Hepatocyte (in vitro differentiated cells): ENCODE measurements at regions not wholly inside any gene's neighbourhood (a gene's known extent, or its start where the extent isn't known, plus 50 kb on each side); places are given as distances from the start of the nearest gene placed in this dataset.
"Not testable (repeated sequence)": the region's sequence is repeated elsewhere in the genome, so short reads cannot be mapped to it uniquely, and the experiment has no call there.

Experiments used
- DNase-seq: peaks from one replicate; pipeline ENCODE4 v3.0.0-alpha.2; 2016; ENCODE audit warnings: low spot score
- H2AFZ ChIP-seq: fragments of 200-600 bp; sonication (generic); 2 replicates; pipeline ENCODE4 v1.6.0; 2016; ENCODE audit warnings: antibody characterized with exemption, mild to moderate bottlenecking
- H3K27ac ChIP-seq: fragments of 200-600 bp; sonication (generic); 2 replicates; pipeline ENCODE4 v1.5.1; 2016; ENCODE audit warnings: mild to moderate bottlenecking
- H3K27me3 ChIP-seq: fragments of 200-600 bp; sonication (generic); 2 replicates; pipeline ENCODE4 v1.6.1; 2016
- H3K36me3 ChIP-seq: fragments of 200-600 bp; sonication (generic); replicated peaks from 2 replicates; pipeline ENCODE4 v1.5.1; 2016; ENCODE audit warnings: low read depth; ENCODE audit not compliant: insufficient read depth
- H3K4me1 ChIP-seq: fragments of 200-600 bp; sonication (generic); 2 replicates; pipeline ENCODE4 v1.5.1; 2016; ENCODE audit warnings: mild to moderate bottlenecking, moderate library complexity; ENCODE audit not compliant: insufficient read depth
- H3K4me2 ChIP-seq: fragments of 200-600 bp; sonication (generic); 2 replicates; pipeline ENCODE4 v1.6.0; 2016
- H3K4me3 ChIP-seq: fragments of 200-600 bp; sonication (generic); 2 replicates; pipeline ENCODE4 v1.5.1; 2016; ENCODE audit warnings: mild to moderate bottlenecking
- H3K79me2 ChIP-seq: fragments of 200-600 bp; sonication (generic); 2 replicates; pipeline ENCODE4 v1.6.0; 2017; ENCODE audit warnings: mild to moderate bottlenecking
- H3K9me2 ChIP-seq: fragments of 200-600 bp; sonication (generic); replicated peaks from 2 replicates; pipeline ENCODE4 v1.6.0; 2017; ENCODE audit warnings: mild to moderate bottlenecking; ENCODE audit not compliant: insufficient read depth
- H3K9me3 ChIP-seq: fragments of 200-600 bp; sonication (generic); 2 replicates; pipeline ENCODE4 v1.5.1; 2016; ENCODE audit warnings: low read depth, mild to moderate bottlenecking
- H4K20me1 ChIP-seq: fragments of 200-600 bp; sonication (generic); 2 replicates; pipeline ENCODE4 v1.6.0; 2016; ENCODE audit warnings: mild to moderate bottlenecking; ENCODE audit not compliant: insufficient read depth, poor library complexity, severe bottlenecking
- EZH2 ChIP-seq: fragments of 200-600 bp; sonication (generic); IDR thresholded peaks from 2 replicates; pipeline ENCODE4 v1.6.1; 2016; ENCODE audit warnings: antibody characterized with exemption, mild to moderate bottlenecking, borderline replicate concordance
- EZH2phosphoT487 ChIP-seq: fragments of 200-600 bp; sonication (generic); IDR thresholded peaks from one replicate; pipeline ENCODE4 v1.6.1; 2018; ENCODE audit warnings: antibody characterized with exemption, mild to moderate bottlenecking, low read depth, moderate library complexity; ENCODE audit not compliant: unreplicated experiment, severe bottlenecking
- WGBS: methylation state at CpG from one replicate; pipeline ENCODE4 v1.1.6; 2016; ENCODE audit warnings: low lambda C conversion rate; ENCODE audit errors: missing lambda C conversion rate; 5-methylcytosine and 5-hydroxymethylcytosine counted together
- TF ChIP-seq, protein P1 (sequence below): fragments of 200-600 bp; sonication (generic); IDR thresholded peaks from 2 replicates; pipeline ENCODE4 v1.5.1; 2016; ENCODE audit warnings: antibody characterized with exemption, mild to moderate bottlenecking; ENCODE audit not compliant: poor library complexity

DNA sequence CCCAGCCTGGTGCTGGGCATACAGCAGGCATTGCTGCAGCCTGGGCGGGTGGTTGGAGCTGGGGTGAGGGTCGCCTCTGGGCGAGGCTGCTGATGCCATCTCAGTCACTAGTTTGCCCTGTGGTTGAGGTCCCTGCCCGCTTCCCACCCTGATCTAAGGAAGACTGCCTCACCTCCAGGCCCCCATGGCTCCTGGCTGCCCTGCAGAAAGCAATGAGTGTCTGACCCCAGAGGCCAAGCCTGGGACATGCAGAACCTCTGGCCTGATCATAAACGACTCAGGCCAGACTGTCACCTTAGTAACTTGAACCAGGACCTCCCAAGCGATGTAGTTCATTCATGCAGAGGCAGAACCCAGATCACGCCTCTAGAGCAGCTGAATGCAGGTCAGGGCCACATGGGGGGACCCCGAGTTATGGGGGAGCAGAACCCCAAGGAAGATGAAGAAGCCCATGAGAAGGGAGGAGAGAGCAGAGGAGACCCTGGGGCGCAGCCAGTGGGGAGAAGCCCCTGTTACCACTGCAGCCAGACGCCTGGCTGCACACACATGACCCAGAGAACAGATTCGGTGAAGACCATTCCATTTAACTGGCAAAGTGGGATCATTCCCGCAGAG is 213.9 kb downstream of the TBC1D2B start:
- Histone ChIP-seq H3K4me2 (no peak overlapping the region), H2AFZ (no peak overlapping the region), H3K27ac (no peak overlapping the region), H4K20me1 (no peaks in the 10 kb centered on the region), H3K4me1 (no peaks in the 10 kb centered on the region), H3K9me2 (no peaks in the 10 kb centered on the region), H3K27me3 (no peaks in the 10 kb centered on the region), H3K79me2 (no peaks in the 10 kb centered on the region), H3K4me3 (no peak overlapping the region), H3K36me3 (no peaks in the 10 kb centered on the region), H3K9me3 (no peaks in the 10 kb centered on the region)
- DNase-seq = no peak
- TF ChIP-seq EZH2 = no peak
- TF ChIP-seq, protein P1, sequence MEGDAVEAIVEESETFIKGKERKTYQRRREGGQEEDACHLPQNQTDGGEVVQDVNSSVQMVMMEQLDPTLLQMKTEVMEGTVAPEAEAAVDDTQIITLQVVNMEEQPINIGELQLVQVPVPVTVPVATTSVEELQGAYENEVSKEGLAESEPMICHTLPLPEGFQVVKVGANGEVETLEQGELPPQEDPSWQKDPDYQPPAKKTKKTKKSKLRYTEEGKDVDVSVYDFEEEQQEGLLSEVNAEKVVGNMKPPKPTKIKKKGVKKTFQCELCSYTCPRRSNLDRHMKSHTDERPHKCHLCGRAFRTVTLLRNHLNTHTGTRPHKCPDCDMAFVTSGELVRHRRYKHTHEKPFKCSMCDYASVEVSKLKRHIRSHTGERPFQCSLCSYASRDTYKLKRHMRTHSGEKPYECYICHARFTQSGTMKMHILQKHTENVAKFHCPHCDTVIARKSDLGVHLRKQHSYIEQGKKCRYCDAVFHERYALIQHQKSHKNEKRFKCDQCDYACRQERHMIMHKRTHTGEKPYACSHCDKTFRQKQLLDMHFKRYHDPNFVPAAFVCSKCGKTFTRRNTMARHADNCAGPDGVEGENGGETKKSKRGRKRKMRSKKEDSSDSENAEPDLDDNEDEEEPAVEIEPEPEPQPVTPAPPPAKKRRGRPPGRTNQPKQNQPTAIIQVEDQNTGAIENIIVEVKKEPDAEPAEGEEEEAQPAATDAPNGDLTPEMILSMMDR = no peak
- no peak for TF ChIP-seq EZH2phosphoT487
- WGBS = 78% methylated on average over 12 of the region's 12 CpGs

DNA sequence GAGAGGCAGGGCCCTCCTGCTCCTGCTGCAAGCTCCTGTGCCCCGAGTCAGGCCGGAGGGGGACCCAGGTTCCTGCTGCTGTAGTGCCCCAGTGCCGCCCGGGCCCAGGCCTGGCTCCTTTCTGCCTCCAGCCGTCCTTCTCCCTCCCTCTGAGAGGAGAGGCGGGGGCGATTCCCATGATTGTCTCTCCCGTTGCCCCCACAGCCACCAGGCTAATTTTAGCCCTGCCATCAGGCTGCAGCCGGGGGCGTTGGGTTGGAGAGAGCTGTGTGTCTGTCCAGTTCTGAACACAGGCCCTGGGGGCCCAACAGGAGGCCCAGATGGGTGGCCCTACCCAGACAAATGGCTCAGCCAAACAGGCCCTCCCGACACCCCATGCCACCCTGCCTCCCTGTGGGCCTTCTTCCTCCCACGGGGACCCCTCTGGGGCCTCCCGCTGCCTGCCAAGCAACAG is 214.8 kb downstream of the TBC1D2B start:
- H3K79me2 ChIP-seq = no peaks in the 10 kb centered on the region
- H3K36me3 ChIP-seq = no peaks in the 10 kb centered on the region
- no peaks in the 10 kb centered on the region for H4K20me1 ChIP-seq
- H3K4me1 ChIP-seq = no peaks in the 10 kb centered on the region
- no peaks in the 10 kb centered on the region for H3K9me3 ChIP-seq
- 78% methylated on average over 13 of the region's 13 CpGs for WGBS
- H3K9me2 ChIP-seq = no peaks in the 10 kb centered on the region
- H3K4me3 ChIP-seq = no peak overlapping the region
- H3K4me2 ChIP-seq = no peak overlapping the region
- no peaks in the 10 kb centered on the region for H3K27me3 ChIP-seq
- H3K27ac ChIP-seq = no peak overlapping the region
- TF ChIP-seq EZH2phosphoT487 (no peak), EZH2 (no peak)
- TF ChIP-seq, protein P1 = no peak
- no peak overlapping the region for H2AFZ ChIP-seq
- DNase-seq = no peak

DNA sequence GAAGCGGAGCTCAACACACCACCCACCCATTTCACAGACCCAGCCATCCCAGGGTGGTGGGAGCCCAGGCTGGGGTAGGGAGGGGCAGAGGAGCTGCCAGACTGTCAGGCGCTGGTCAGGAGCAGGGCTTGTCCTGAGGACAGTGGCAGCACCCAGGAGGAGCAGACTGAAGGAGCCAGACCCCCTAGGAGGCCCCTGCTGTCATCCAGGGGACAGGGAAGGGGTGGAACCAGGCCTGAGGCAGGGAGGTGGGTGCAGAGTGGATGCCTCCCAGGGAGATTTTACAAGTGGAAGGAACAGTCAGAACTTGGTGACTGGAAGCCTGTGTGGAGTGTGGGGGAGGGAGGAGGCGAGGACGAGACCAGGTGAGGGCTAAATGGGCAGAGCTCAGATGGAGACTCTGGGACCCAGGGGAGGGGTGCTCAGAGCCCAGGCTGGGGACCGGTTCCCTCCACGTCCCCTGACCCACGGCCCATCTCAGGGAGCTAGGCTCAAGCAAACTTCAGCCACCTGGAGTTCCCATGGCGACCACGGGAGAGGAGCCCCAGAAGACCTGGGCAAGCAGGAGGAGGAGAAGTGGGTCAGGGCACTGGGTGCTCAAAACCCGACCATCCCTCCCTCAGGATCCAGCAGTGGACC is 215.4 kb downstream of the TBC1D2B start:
- H2AFZ ChIP-seq, H4K20me1 ChIP-seq, H3K4me3 ChIP-seq, H3K9me3 ChIP-seq, DNase-seq, H3K4me1 ChIP-seq, H3K79me2 ChIP-seq, H3K27me3 ChIP-seq, H3K36me3 ChIP-seq, H3K9me2 ChIP-seq, H3K4me2 ChIP-seq, H3K27ac ChIP-seq: not testable (repeated sequence)
- WGBS = 86% methylated on average over 10 of the region's 10 CpGs

DNA sequence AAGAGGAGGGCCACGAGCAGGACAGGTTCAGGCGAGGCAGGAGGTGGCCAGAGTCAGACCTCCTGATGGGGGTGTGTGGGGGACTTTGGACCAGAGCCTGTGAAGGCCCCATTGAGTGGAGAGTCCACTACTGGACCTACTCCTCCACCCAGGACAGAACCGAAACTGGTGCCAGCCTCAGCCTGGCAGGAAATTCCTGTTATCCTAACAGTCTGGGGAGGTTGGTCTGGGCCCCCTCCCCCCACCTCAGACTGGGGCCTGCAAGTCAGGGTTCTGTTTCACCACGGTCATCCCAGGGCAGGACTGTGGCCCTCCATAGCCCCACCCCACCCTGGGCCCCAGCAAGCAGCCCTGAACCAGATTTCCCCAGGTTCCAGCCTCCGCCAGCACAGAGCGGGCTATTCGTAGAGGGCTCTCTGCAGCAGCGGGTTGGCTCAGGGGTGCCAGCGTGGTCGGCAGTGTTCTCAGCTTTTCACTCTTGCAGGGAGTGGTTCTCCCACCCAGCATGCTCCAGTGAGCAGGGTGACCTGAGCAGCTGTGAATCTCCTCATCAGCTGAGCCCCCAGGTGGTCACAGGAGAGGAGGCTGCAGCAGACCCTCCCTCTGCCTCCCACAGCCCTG is 217.3 kb downstream of the TBC1D2B start:
- H4K20me1 ChIP-seq = no peaks in the 10 kb centered on the region
- TF ChIP-seq EZH2 = no peak
- TF ChIP-seq EZH2phosphoT487 = no peak
- TF ChIP-seq, protein P1 = no peak
- H3K27me3 ChIP-seq = no peaks in the 10 kb centered on the region
- H3K36me3 ChIP-seq = no peaks in the 10 kb centered on the region
- H3K9me3 ChIP-seq = no peaks in the 10 kb centered on the region
- H3K27ac ChIP-seq = no peak overlapping the region
- no peak for DNase-seq
- no peaks in the 10 kb centered on the region for H3K4me1 ChIP-seq
- no peak overlapping the region for H3K4me2 ChIP-seq
- WGBS = 96% methylated on average over 9 of the region's 10 CpGs
- no peaks in the 10 kb centered on the region for H3K79me2 ChIP-seq
- H2AFZ ChIP-seq = no peak overlapping the region
- H3K4me3 ChIP-seq = no peak overlapping the region
- H3K9me2 ChIP-seq = no peaks in the 10 kb centered on the region
